Liver (tissue), 8 donors: ENCODE measurements at regions not wholly inside any gene's neighbourhood (a gene's known extent, or its start where the extent isn't known, plus 50 kb on each side); places are given as distances from the start of the nearest gene placed in this dataset.

ENCODE experiments used
- DNase-seq: peaks from one replicate; pipeline ENCODE4 v3.0.0-alpha.2; 2017; ENCODE audit warnings: low spot score
- H3K27ac ChIP-seq, 2 donors: one replicate each; pipeline ENCODE4 v1.7.0; 2013; ENCODE audit warnings: inconsistent platforms in 2 of 2, low read length in 2 of 2, control low read depth in 1 of 2, low read depth in 1 of 2, mild to moderate bottlenecking in 1 of 2
- H3K27me3 ChIP-seq, 4 donors: one replicate each; pipeline versions ENCODE4 v1.6.1 to v1.7.0; 2013; ENCODE audit warnings: low read length in 3 of 4, inconsistent platforms in 1 of 4, mild to moderate bottlenecking in 1 of 4, moderate library complexity in 1 of 4; ENCODE audit not compliant: control insufficient read depth in 4 of 4, insufficient read depth in 4 of 4
- H3K36me3 ChIP-seq, 4 donors: one replicate each; pipeline versions ENCODE4 v1.6.1 to v1.7.0; 2013; ENCODE audit warnings: low read length in 3 of 4, mild to moderate bottlenecking in 3 of 4, low read depth in 1 of 4, moderate library complexity in 1 of 4; ENCODE audit not compliant: control insufficient read depth in 4 of 4, insufficient read depth in 3 of 4
- H3K4me1 ChIP-seq, 4 donors: one replicate each; pipeline versions ENCODE4 v1.6.1 to v1.7.0; 2013; ENCODE audit warnings: low read length in 3 of 4, mild to moderate bottlenecking in 3 of 4, moderate library complexity in 1 of 4; ENCODE audit not compliant: control insufficient read depth in 4 of 4, insufficient read depth in 4 of 4
- H3K4me3 ChIP-seq, 3 donors: one replicate each; pipeline versions ENCODE4 v1.6.1 to v1.7.0; 2013; ENCODE audit warnings: low read length in 3 of 3, control low read depth in 1 of 3, low read depth in 1 of 3, mild to moderate bottlenecking in 1 of 3
- H3K9ac ChIP-seq, 2 donors: one replicate each; pipeline ENCODE4 v1.7.0; 2013; ENCODE audit warnings: low read length in 2 of 2, mild to moderate bottlenecking in 2 of 2, moderate library complexity in 2 of 2, control low read depth in 1 of 2, low read depth in 1 of 2
- H3K9me3 ChIP-seq, 4 donors: one replicate each; pipeline versions ENCODE4 v1.6.1 to v1.7.0; 2013; ENCODE audit warnings: low read length in 3 of 4; ENCODE audit not compliant: control insufficient read depth in 4 of 4
- EGR1 ChIP-seq, 2 donors: IDR thresholded peaks; 2 replicates each; pipeline ENCODE4 v1.6.1; 2016 to 2018; ENCODE audit warnings: antibody characterized with exemption in 2 of 2, low read depth in 2 of 2
- FOXA1 ChIP-seq: IDR thresholded peaks from 2 replicates; pipeline ENCODE4 v1.6.1; 2016; ENCODE audit warnings: antibody characterized with exemption
- FOXA2 ChIP-seq: IDR thresholded peaks from 2 replicates; pipeline ENCODE4 v1.6.1; 2016; ENCODE audit warnings: antibody characterized with exemption
- GABPA ChIP-seq, 2 donors: IDR thresholded peaks in 1 of 2; conservative IDR thresholded peaks in 1 of 2; 2 replicates each; pipeline ENCODE4 v1.6.1; 2016; ENCODE audit warnings: antibody characterized with exemption in 2 of 2, mild to moderate bottlenecking in 1 of 2, moderate library complexity in 1 of 2
- HNF4A ChIP-seq, 2 donors: conservative IDR thresholded peaks; 2 replicates each; pipeline ENCODE4 v1.6.1; 2016; ENCODE audit warnings: antibody characterized with exemption in 2 of 2, mild to moderate bottlenecking in 2 of 2
- HNF4G ChIP-seq: IDR thresholded peaks from 2 replicates; pipeline ENCODE4 v1.6.1; 2016; ENCODE audit warnings: antibody characterized with exemption
- JUND ChIP-seq, 2 donors: IDR thresholded peaks; 2 replicates each; pipeline ENCODE4 v1.6.1; 2016; ENCODE audit warnings: antibody characterized with exemption in 2 of 2
- MAX ChIP-seq: IDR thresholded peaks from 2 replicates; pipeline ENCODE4 v1.6.1; 2016; ENCODE audit warnings: antibody characterized with exemption
- NR2F2 ChIP-seq: IDR thresholded peaks from 2 replicates; pipeline ENCODE4 v1.6.1; 2016; ENCODE audit warnings: antibody characterized with exemption
- RAD21 ChIP-seq, 2 donors: IDR thresholded peaks; 2 replicates each; pipeline ENCODE4 v1.6.1; 2016; ENCODE audit warnings: antibody characterized with exemption in 2 of 2, mild to moderate bottlenecking in 2 of 2
- RXRA ChIP-seq, 2 donors: IDR thresholded peaks; 2 replicates each; pipeline ENCODE4 v1.6.1; 2017 to 2018; ENCODE audit warnings: antibody characterized with exemption in 2 of 2, mild to moderate bottlenecking in 1 of 2
- SP1 ChIP-seq: IDR thresholded peaks from 2 replicates; pipeline ENCODE4 v1.6.1; 2018; ENCODE audit warnings: antibody characterized with exemption, mild to moderate bottlenecking
- TAF1 ChIP-seq: conservative IDR thresholded peaks from 2 replicates; pipeline ENCODE4 v1.6.1; 2016; ENCODE audit warnings: antibody characterized with exemption, mild to moderate bottlenecking
- YY1 ChIP-seq: IDR thresholded peaks from 2 replicates; pipeline ENCODE4 v1.6.1; 2016; ENCODE audit warnings: antibody characterized with exemption, mild to moderate bottlenecking
- WGBS: extraction: QIAGEN DNeasy Blood & Tissue Kit; methylation state at CpG from one replicate; pipeline ENCODE4 v1.1.7; 2013; 5-methylcytosine and 5-hydroxymethylcytosine counted together
- TF ChIP-seq, protein P1 (sequence below): IDR thresholded peaks from 2 replicates; pipeline ENCODE4 v1.6.1; 2016; ENCODE audit warnings: antibody characterized with exemption, mild to moderate bottlenecking
- TF ChIP-seq, protein P2 (sequence below): IDR thresholded peaks from 2 replicates; pipeline ENCODE4 v1.6.1; 2016; ENCODE audit warnings: antibody characterized with exemption
- TF ChIP-seq, protein P3 (sequence below): IDR thresholded peaks from 2 replicates; pipeline ENCODE4 v1.6.1; 2016; ENCODE audit warnings: antibody characterized with exemption
- TF ChIP-seq, protein P4 (sequence below): fragments of 150-350 bp; IDR thresholded peaks from 2 replicates; pipeline ENCODE4 v1.5.1; 2017; ENCODE audit warnings: improper control_type of control experiment, low read depth, low read length; ENCODE audit not compliant: missing input control
- donor health status: healthy.
- donor health status: healthy.
- donor health status: healthy.
- donor health status: healthy.
- donor health status: healthy.

DNA sequence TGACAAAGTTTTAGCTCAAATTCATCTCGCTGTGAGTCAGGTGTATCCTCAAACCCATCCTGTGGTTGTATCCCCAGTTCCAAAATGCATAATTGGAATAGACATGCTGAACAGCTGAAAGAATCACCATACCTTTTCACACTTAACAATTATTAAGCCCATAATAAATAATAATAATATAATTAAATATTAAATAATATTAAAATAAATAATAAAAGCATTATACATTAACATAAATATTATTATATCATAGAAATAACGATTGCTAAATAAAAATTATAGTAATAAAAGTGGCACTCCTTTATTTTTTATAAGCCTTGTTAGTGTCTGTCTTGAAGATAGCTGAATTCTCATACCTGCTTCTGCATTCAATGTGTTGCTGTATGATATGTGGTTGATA lies 257.5 kb upstream of the B3GALT2 start:
- Histone ChIP-seq H3K27ac (no peak overlapping the region), H3K9ac (no peak overlapping the region), H3K4me1 (no peaks in the 10 kb centered on the region), H3K9me3 (no peaks in the 10 kb centered on the region), H3K27me3 (no peaks in the 10 kb centered on the region), H3K36me3 (no peaks in the 10 kb centered on the region), H3K4me3 (no peak overlapping the region)
- DNase-seq: no peak
- TF ChIP-seq RXRA (IDR thresholded peaks at IDR 0.05) (no peak), MAX (no peak), NR2F2 (no peak), FOXA1 (no peak), TAF1 (no peak), FOXA2 (no peak), JUND (IDR thresholded peaks at IDR 0.05) (no peak), HNF4G (no peak), HNF4A (conservative IDR thresholded peaks at IDR 0.05) (no peak), EGR1 (IDR thresholded peaks at IDR 0.05; ENCODE audit: low read depth in 2 of 2) (no peak), GABPA (IDR thresholded peaks at IDR 0.05 in 1 of 2, conservative IDR thresholded peaks at IDR 0.05 in 1 of 2) (no peak), YY1 (no peak), RAD21 (IDR thresholded peaks at IDR 0.05) (no peak), SP1 (no peak)
- TF ChIP-seq, protein P1, sequence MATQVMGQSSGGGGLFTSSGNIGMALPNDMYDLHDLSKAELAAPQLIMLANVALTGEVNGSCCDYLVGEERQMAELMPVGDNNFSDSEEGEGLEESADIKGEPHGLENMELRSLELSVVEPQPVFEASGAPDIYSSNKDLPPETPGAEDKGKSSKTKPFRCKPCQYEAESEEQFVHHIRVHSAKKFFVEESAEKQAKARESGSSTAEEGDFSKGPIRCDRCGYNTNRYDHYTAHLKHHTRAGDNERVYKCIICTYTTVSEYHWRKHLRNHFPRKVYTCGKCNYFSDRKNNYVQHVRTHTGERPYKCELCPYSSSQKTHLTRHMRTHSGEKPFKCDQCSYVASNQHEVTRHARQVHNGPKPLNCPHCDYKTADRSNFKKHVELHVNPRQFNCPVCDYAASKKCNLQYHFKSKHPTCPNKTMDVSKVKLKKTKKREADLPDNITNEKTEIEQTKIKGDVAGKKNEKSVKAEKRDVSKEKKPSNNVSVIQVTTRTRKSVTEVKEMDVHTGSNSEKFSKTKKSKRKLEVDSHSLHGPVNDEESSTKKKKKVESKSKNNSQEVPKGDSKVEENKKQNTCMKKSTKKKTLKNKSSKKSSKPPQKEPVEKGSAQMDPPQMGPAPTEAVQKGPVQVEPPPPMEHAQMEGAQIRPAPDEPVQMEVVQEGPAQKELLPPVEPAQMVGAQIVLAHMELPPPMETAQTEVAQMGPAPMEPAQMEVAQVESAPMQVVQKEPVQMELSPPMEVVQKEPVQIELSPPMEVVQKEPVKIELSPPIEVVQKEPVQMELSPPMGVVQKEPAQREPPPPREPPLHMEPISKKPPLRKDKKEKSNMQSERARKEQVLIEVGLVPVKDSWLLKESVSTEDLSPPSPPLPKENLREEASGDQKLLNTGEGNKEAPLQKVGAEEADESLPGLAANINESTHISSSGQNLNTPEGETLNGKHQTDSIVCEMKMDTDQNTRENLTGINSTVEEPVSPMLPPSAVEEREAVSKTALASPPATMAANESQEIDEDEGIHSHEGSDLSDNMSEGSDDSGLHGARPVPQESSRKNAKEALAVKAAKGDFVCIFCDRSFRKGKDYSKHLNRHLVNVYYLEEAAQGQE: no peak
- TF ChIP-seq, protein P2, sequence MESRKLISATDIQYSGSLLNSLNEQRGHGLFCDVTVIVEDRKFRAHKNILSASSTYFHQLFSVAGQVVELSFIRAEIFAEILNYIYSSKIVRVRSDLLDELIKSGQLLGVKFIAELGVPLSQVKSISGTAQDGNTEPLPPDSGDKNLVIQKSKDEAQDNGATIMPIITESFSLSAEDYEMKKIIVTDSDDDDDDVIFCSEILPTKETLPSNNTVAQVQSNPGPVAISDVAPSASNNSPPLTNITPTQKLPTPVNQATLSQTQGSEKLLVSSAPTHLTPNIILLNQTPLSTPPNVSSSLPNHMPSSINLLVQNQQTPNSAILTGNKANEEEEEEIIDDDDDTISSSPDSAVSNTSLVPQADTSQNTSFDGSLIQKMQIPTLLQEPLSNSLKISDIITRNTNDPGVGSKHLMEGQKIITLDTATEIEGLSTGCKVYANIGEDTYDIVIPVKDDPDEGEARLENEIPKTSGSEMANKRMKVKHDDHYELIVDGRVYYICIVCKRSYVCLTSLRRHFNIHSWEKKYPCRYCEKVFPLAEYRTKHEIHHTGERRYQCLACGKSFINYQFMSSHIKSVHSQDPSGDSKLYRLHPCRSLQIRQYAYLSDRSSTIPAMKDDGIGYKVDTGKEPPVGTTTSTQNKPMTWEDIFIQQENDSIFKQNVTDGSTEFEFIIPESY: no peak
- TF ChIP-seq, protein P3, sequence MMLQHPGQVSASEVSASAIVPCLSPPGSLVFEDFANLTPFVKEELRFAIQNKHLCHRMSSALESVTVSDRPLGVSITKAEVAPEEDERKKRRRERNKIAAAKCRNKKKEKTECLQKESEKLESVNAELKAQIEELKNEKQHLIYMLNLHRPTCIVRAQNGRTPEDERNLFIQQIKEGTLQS: no peak
- TF ChIP-seq, protein P4, sequence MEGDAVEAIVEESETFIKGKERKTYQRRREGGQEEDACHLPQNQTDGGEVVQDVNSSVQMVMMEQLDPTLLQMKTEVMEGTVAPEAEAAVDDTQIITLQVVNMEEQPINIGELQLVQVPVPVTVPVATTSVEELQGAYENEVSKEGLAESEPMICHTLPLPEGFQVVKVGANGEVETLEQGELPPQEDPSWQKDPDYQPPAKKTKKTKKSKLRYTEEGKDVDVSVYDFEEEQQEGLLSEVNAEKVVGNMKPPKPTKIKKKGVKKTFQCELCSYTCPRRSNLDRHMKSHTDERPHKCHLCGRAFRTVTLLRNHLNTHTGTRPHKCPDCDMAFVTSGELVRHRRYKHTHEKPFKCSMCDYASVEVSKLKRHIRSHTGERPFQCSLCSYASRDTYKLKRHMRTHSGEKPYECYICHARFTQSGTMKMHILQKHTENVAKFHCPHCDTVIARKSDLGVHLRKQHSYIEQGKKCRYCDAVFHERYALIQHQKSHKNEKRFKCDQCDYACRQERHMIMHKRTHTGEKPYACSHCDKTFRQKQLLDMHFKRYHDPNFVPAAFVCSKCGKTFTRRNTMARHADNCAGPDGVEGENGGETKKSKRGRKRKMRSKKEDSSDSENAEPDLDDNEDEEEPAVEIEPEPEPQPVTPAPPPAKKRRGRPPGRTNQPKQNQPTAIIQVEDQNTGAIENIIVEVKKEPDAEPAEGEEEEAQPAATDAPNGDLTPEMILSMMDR: no peak
- WGBS: 79% methylated on average over 2 of the region's 2 CpGs
